GM23338 (cell line): ENCODE measurements at regions not wholly inside any gene's neighbourhood (a gene's known extent, or its start where the extent isn't known, plus 50 kb on each side); places are given as distances from the start of the nearest gene placed in this dataset.

ENCODE experiments used
- ATAC-seq: fragments of 200-7000 bp; cut with Tn5 transposase; 3 replicates; pipeline ENCODE4 v1.9.1; 2020
- DNase-seq: peaks from one replicate; pipeline ENCODE4 v3.0.0-alpha.2; 2015; ENCODE audit warnings: low spot score
- H2AFZ ChIP-seq: fragments of 200-600 bp; sonication (generic); 2 replicates; pipeline ENCODE4 v1.8.0; 2016; ENCODE audit warnings: antibody characterized with exemption, mild to moderate bottlenecking, moderate library complexity
- H3F3A ChIP-seq: fragments of 200-600 bp; sonication (generic); replicated peaks from 2 replicates; pipeline ENCODE4 v1.8.0; 2017; ENCODE audit warnings: antibody characterized with exemption, mixed run types, low read depth
- H3K27ac ChIP-seq: fragments of 200-600 bp; sonication (generic); 2 replicates; pipeline ENCODE4 v1.6.1; 2016; ENCODE audit warnings: low read depth
- H3K27me3 ChIP-seq: fragments of 200-600 bp; sonication (generic); 2 replicates; pipeline ENCODE4 v1.8.0; 2016; ENCODE audit warnings: mild to moderate bottlenecking, mixed run types, moderate library complexity; ENCODE audit not compliant: insufficient read depth
- H3K36me3 ChIP-seq: fragments of 200-600 bp; sonication (generic); 2 replicates; pipeline ENCODE4 v1.8.0; 2016; ENCODE audit warnings: mild to moderate bottlenecking; ENCODE audit not compliant: insufficient read depth
- H3K4me1 ChIP-seq: fragments of 200-600 bp; sonication (generic); 2 replicates; pipeline ENCODE4 v1.8.0; 2016; ENCODE audit warnings: mild to moderate bottlenecking, moderate library complexity; ENCODE audit not compliant: insufficient read depth
- H3K4me2 ChIP-seq: fragments of 200-600 bp; sonication (generic); 2 replicates; pipeline ENCODE4 v1.7.1; 2017; ENCODE audit warnings: mixed run types
- H3K4me3 ChIP-seq: fragments of 200-600 bp; sonication (generic); 2 replicates; pipeline ENCODE4 v1.6.1; 2016; ENCODE audit warnings: mixed run types
- H3K79me2 ChIP-seq: fragments of 200-600 bp; sonication (generic); replicated peaks from 2 replicates; pipeline ENCODE4 v1.8.0; 2017; ENCODE audit warnings: mild to moderate bottlenecking; ENCODE audit not compliant: insufficient read depth
- H3K9me2 ChIP-seq: fragments of 200-600 bp; sonication (generic); 2 replicates; pipeline ENCODE4 v1.8.0; 2017; ENCODE audit not compliant: insufficient read depth
- H4K20me1 ChIP-seq: fragments of 200-600 bp; sonication (generic); replicated peaks from 2 replicates; pipeline ENCODE4 v1.8.0; 2017; ENCODE audit warnings: mild to moderate bottlenecking; ENCODE audit not compliant: insufficient read depth
- H3K27ac Mint-ChIP-seq: 2 replicates; pipeline ENCODE4 v1.8.0; 2020; ENCODE audit warnings: inconsistent platforms, mild to moderate bottlenecking, moderate library complexity, mixed read lengths
- H3K27me3 Mint-ChIP-seq: 3 replicates; pipeline ENCODE4 v1.8.0; 2022; ENCODE audit warnings: low read depth, mild to moderate bottlenecking, moderate library complexity, mixed read lengths, inconsistent platforms; ENCODE audit not compliant: insufficient read depth, poor library complexity
- H3K36me3 Mint-ChIP-seq: 3 replicates; pipeline ENCODE4 v1.8.0; 2021; ENCODE audit warnings: low read depth, mild to moderate bottlenecking, inconsistent platforms, moderate library complexity, mixed read lengths
- H3K4me1 Mint-ChIP-seq: 3 replicates; pipeline ENCODE4 v1.8.0; 2020; ENCODE audit warnings: mild to moderate bottlenecking, inconsistent platforms, mixed read lengths
- H3K4me3 Mint-ChIP-seq: 3 replicates; pipeline ENCODE4 v1.8.0; 2021; ENCODE audit warnings: moderate library complexity, mild to moderate bottlenecking, inconsistent platforms, mixed read lengths
- H3K9me3 Mint-ChIP-seq: 3 replicates; pipeline ENCODE4 v1.8.0; 2020; ENCODE audit warnings: moderate library complexity, mild to moderate bottlenecking, inconsistent platforms, mixed read lengths
- CREB1 ChIP-seq: fragments of 250-450 bp; sonication (Bioruptor Pico); IDR thresholded peaks from 2 replicates; pipeline ENCODE4 v1.5.0; 2020; ENCODE audit warnings: low read depth, mild to moderate bottlenecking, moderate library complexity
- CTCF ChIP-seq, 2 experiments: fragments of 200-600 bp in 1 of 2; sonication (generic) in 1 of 2; conservative IDR thresholded peaks; 2 replicates each; pipeline versions ENCODE4 v1.5.1 to v1.6.1; 2016 to 2017; ENCODE audit warnings: antibody characterized with exemption in 2 of 2, low read depth in 2 of 2, mild to moderate bottlenecking in 2 of 2, moderate library complexity in 1 of 2
- ETS1 ChIP-seq: IDR thresholded peaks from 2 replicates; pipeline ENCODE4 v1.6.1; 2016; ENCODE audit warnings: antibody characterized with exemption
- EZH2 ChIP-seq: fragments of 200-600 bp; sonication (generic); IDR thresholded peaks from one replicate; pipeline ENCODE4 v1.8.0; 2017; ENCODE audit warnings: antibody characterized with exemption, mild to moderate bottlenecking, low read depth; ENCODE audit not compliant: unreplicated experiment
- EZH2phosphoT487 ChIP-seq: fragments of 200-600 bp; sonication (generic); IDR thresholded peaks from one replicate; pipeline ENCODE4 v1.8.1; 2018; ENCODE audit warnings: antibody characterized with exemption; ENCODE audit not compliant: unreplicated experiment
- JUNB ChIP-seq: IDR thresholded peaks from one replicate; pipeline ENCODE4 v1.6.1; 2016; ENCODE audit warnings: antibody characterized with exemption; ENCODE audit not compliant: unreplicated experiment
- NANOG ChIP-seq: IDR thresholded peaks from 2 replicates; pipeline ENCODE4 v1.6.1; 2016; ENCODE audit warnings: antibody characterized with exemption, borderline replicate concordance
- POLR2AphosphoS5 ChIP-seq: IDR thresholded peaks from 2 replicates; pipeline ENCODE4 v1.6.1; 2016; ENCODE audit warnings: antibody characterized with exemption, low read depth
- REST ChIP-seq: IDR thresholded peaks from one replicate; pipeline ENCODE4 v1.6.1; 2018; ENCODE audit warnings: antibody characterized with exemption; ENCODE audit not compliant: unreplicated experiment
- STAT1 ChIP-seq: IDR thresholded peaks from one replicate; pipeline ENCODE4 v1.6.1; 2016; ENCODE audit warnings: antibody characterized with exemption; ENCODE audit not compliant: unreplicated experiment
- ZNF114 ChIP-seq: fragments of 250-450 bp; sonication (Bioruptor Pico); IDR thresholded peaks from 2 replicates; pipeline ENCODE4 v1.5.0; 2020; ENCODE audit warnings: mild to moderate bottlenecking, moderate library complexity
- ZNF331 ChIP-seq: fragments of 250-450 bp; sonication (Bioruptor Pico); IDR thresholded peaks from 2 replicates; pipeline ENCODE4 v1.5.0; 2020; ENCODE audit warnings: low read depth, mild to moderate bottlenecking, moderate library complexity
- ZNF462 ChIP-seq: fragments of 250-450 bp; sonication (Bioruptor Pico); IDR thresholded peaks from 2 replicates; pipeline ENCODE4 v1.5.0; 2020; ENCODE audit warnings: mild to moderate bottlenecking, moderate library complexity

- H3K27me3 Mint-ChIP-seq: no peaks in the 10 kb centered on the region
- TF ChIP-seq JUNB (no peak), EZH2phosphoT487 (no peak), ZNF462 (CRISPR knock-in tag) (no peak), ZNF331 (CRISPR knock-in tag) (no peak), ZNF114 (CRISPR knock-in tag) (no peak), POLR2AphosphoS5 (no peak), REST (no peak), ETS1 (no peak), CREB1 (CRISPR knock-in tag) (no peak), NANOG (no peak), EZH2 (no peak), STAT1 (no peak), CTCF (conservative IDR thresholded peaks at IDR 0.05; ENCODE audit: low read depth in 2 of 2) (no peak)
Measured at GRCh38 chr3:22555753-22556435, 647.2 kb upstream of the UBE2E2 start.

More at GRCh38 chr3:22555753-22556435, 647.2 kb upstream of the UBE2E2 start:
- H2AFZ ChIP-seq: no peak overlapping the region
- no peaks in the 10 kb centered on the region for H3K9me2 ChIP-seq
- no peaks in the 10 kb centered on the region for H3K79me2 ChIP-seq
- H3K27ac ChIP-seq: no peak overlapping the region
- no peaks in the 10 kb centered on the region for H3K9me3 Mint-ChIP-seq
- no peaks in the 10 kb centered on the region for H3K36me3 ChIP-seq
- no peaks in the 10 kb centered on the region for H3K4me1 Mint-ChIP-seq
- ATAC-seq: no peak
- no peaks in the 10 kb centered on the region for H4K20me1 ChIP-seq
- no peak for DNase-seq
- no peak overlapping the region for H3K4me3 Mint-ChIP-seq
- no peaks in the 10 kb centered on the region for H3K27me3 ChIP-seq
- H3K36me3 Mint-ChIP-seq: no peaks in the 10 kb centered on the region
- no peak overlapping the region for H3K4me3 ChIP-seq
- H3K27ac Mint-ChIP-seq: no peak overlapping the region
- H3F3A ChIP-seq: no peaks in the 10 kb centered on the region
- H3K4me1 ChIP-seq: no peaks in the 10 kb centered on the region
- no peak overlapping the region for H3K4me2 ChIP-seq
